ENCODE measurements at regions not wholly inside any gene's neighbourhood (a gene's known extent, or its start where the extent isn't known, plus 50 kb on each side); places are given as distances from the start of the nearest gene placed in this dataset.
"Not testable (repeated sequence)": the region's sequence is repeated elsewhere in the genome, so short reads cannot be mapped to it uniquely, and the experiment has no call there.

DNA sequence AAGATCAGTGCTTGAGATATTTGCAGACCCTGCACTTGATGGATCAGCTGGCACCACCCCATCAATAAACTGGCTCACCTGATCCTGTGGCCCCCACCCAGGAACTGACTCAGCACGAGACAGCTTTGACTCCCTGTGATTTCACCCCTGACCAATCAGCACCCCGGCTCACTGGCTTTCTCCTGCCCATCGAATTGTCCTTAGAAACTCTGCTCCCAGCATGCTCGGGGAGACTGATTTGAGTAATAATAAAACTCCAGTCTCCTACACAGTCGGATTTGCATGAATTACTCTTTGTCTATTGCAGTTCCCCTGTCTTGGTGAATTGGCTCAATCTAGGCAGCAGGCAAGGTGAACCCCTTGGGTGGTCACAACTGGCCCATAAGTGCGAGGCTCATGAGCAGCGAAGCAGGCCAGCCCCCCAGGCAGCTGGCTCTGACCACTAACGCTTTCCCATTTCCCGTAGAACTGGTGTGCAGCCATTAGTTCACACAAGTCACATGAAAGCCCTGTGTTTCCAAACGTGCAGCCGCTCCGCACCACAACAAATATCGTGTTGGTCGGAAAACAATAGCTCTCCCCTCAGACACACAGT, 79.6 kb downstream of the RSPH3 start:
- no peak for DNase-seq

DNA sequence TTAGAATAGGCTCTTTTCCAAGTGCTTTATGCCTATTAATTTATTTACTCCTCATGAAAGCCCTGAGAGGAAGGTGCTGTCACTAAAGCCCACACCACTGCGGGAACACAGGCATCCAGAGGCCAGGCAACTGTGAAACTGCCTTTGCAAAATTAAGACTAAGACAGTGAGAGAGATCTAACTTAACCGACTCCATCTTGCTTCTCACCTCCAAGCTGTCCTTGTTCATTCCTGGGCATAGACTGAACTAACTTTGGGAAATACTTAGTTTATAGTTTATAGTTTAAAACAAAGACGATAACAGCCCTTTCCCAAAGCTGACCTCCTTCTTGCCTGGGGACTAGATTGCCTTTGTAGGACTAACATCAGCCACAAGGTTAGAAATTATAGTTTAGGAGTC, 80.1 kb downstream of the RSPH3 start:
- no peak for DNase-seq

DNA sequence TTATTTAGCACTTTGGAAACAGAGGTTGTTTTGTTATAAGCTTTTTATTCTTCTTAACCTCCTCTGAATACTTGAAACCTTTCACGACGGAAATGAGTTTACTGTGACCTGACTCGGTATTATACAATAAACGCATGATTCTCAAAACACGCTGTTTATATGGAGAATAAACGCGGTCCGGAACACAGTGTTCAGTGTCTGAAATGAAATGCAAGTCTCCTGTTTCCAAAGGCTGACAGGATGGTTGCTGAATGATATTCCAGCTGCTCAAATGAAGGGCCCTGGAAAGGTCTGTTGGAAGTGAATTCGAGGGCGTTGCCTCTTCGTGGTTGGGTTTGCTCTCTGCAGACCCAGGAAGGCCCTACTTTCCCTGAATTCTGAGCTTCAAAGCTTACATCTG, 83.4 kb downstream of the RSPH3 start:
- no peak for DNase-seq

DNA sequence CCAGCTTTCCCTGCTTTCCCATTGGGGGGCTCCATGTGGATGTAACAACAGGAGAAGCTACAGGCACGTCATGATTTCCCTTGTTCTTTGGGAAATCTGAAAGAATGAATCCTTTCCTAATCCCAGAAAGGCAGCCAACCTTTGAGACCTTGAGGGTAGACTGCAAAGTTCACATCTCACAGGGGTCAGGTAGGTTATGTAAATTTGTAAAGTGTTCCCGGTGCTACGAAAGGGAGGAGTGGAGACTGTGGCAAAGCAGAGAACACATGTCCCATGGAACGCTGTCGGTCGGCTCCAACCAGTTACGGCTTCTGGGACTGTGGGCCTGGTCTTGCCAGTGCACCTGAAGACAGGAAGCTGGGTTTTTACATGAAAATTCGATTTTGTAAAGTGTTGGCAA, 85.1 kb downstream of the RSPH3 start:
- DNase-seq = no peak

GRCh38 chr6:158913580-158913979, 86.4 kb downstream of the RSPH3 start:
- no peak for DNase-seq

- no peak for DNase-seq
Observed at GRCh38 chr6:158912655-158913054, 87.3 kb downstream of the RSPH3 start.

- peak; percentile 34 for DNase-seq
Observed at GRCh38 chr6:158911746-158912480, 88.1 kb downstream of the RSPH3 start.

GRCh38 chr6:158910484-158911440, 89.2 kb downstream of the RSPH3 start:
- peak; percentile 85 for DNase-seq

DNA sequence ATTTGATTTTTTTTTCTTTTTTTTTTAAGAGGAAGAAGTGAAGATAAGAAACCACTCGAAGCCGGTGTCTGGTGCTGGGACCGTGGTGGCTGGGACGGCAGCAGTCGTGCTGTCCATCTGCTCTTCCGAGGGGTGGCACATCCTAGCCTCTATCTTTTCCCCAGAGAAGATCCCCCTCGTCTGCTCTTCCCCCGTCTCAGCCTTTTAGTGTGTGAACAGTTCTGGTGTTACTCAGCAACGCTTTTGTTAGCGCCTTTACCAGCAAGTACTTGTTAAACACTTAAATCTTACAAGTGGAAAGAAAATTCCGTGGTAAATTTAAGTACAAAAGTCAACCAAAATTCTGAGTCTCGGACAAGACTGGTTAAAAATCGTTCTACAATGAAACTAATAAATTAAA, 90.1 kb downstream of the RSPH3 start:
- no peak for DNase-seq

GRCh38 chr6:158908606-158909005, 89.4 kb upstream of the EZR start:
- DNase-seq = no peak

- no peak for DNase-seq
Observed at GRCh38 chr6:158907931-158908330, 88.8 kb upstream of the EZR start.

GRCh38 chr6:158906926-158907325, 87.8 kb upstream of the EZR start:
- no peak for DNase-seq

- DNase-seq = peak; percentile 14
Observed at GRCh38 chr6:158905277-158905676, 86.1 kb upstream of the EZR start.

GRCh38 chr6:158903801-158904200, 84.6 kb upstream of the EZR start:
- DNase-seq = no peak

DNA sequence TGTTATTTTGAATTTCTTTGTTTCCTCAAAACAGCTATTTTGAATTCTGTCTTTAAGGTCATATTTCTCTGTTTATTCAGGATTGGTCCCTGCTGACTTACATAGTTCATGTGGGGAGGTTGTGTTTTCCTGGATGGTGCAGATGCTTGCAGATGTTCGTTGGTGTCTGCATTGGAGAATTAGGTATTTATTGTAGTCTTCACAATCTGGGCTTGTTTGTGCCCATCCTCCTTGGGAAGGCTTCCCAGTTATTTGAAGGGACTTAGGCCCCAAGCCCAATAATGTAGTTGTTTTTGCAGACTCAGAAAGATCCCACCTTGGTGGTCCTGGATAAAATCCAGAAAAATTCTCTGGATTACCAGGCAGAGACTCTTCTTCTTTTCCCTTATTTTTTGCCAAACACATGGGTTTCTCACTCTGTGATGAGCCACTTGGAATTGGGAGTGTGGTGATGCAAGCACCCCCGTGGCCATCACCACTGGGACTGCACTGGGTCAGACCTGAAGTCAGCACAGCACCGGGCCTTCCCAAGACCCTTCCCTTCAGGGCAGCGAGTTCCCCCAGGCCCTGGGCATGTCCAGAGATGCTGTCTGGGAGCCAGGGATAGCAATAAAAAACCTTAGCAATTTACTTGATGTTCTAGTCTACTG, 81.6 kb upstream of the EZR start:
- DNase-seq = no peak

DNA sequence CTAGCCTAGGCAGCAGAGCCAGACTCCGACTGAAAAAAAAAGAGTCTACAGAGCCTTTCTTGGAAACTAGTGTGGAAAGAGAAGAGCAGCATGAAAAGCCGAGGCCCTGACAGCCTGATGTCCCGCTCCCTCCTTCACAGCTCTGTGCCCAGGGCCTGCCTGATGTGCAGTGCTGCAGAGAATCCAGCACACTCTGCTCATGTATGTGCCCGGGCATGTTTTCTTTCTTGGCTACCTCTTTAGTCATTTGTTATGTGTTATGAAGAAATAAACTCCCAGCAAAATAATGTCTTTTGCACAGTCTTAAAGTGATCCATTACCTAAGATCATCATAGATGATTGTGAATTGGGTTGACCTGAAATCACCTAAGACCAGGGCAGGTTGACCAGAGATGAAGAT, 78.1 kb upstream of the EZR start:
- no peak for DNase-seq

- no peak for DNase-seq
Observed at GRCh38 chr6:158895661-158896060, 76.5 kb upstream of the EZR start.

DNA sequence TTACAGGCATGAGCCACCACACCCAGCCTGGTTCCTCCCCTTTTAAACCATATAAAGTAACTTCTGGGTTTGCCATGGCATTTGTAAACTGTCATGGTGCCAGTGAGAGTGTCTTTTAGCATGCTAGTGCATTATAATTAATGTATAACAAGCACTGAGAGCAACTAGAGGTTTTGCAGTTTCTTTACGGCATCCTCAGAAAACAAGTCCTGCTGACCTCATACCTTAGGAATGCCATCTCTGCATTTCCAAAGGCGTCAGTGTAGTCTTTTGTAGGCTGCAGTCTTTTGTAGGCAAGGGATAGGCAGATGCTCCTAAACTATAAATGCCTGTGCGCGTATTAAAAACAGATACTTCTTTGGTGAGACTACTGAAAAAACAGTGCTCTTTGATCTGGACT, 75.0 kb upstream of the EZR start:
- DNase-seq = no peak

- DNase-seq = no peak
Observed at GRCh38 chr6:158892266-158892665, 73.1 kb upstream of the EZR start.

DNA sequence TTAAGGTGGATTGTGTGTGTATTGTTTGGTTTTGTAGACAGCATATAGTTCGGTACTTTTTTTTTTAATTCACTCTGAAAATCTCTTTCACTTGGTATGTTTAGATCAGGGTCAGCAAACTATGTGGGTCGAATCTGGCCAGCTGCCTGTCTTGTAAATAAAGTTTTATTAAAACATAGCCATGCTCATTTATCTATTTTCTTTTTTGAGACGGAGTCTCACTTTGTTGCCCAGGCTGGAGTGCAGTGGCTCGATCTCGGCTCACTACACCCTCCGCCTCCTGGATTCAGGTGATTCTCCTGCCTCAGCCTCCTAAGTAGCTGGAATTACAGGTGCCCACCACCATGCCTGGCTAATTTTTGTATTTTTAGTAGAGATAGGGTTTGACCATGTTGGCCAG, 72.4 kb upstream of the EZR start:
- not testable (repeated sequence) for DNase-seq

GRCh38 chr6:158888171-158888570, 69.0 kb upstream of the EZR start:
- DNase-seq = not testable (repeated sequence)

GRCh38 chr6:158886346-158886977, 67.3 kb upstream of the EZR start:
- not testable (repeated sequence) for DNase-seq

DNA sequence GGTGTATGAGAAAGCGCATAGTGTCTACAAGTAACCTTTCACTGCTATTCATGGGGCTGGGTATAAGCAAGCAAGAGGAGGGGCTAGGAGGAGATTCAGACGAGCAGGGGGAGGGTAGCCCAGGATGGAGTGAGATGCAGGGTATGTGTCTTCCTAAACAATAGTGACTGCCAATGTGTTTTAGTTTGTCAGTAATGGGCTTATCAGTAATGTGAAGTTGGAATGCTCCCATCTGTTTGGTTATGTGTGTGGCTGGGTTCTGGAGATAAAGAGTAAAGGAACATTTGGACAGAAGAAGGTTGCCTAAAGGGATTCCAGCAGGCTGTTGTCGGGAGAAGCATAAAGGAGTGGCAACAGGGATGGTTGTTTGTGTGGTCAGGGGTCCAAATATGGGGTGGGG, 62.7 kb upstream of the EZR start:
- not testable (repeated sequence) for DNase-seq
